ENCODE measurements at regions not wholly inside any gene's neighbourhood (a gene's known extent, or its start where the extent isn't known, plus 50 kb on each side); places are given as distances from the start of the nearest gene placed in this dataset.

DNA sequence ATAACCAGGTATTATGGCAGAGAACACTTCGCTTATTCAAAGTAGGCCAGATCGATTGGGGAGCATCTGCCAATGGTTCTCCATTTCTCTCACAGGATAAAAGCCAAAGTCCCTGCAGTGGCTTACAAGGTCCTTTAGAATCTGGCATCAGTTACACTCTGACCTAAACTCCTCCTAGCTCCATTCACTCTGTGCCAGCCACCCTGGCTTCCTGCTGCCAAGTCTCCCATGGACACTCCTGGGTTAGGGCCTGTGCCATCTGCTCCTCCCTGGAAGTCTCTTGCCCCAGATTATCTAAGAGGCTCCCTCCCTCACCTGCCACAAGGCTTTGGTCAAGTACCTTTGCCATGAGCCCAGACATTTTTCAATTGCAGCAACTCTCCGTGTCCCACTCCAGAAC, 649.2 kb downstream of the DACH1 start:
- no peaks in the 10 kb centered on the region for H3K4me1 ChIP-seq (replicated peaks; ENCODE audit: insufficient read depth)
- intact Hi-C loops (cut with micrococcal nuclease; ENCODE audit: unreplicated experiment), result loop anchor here (2.0 to 5.0 kb wide), 2 partner anchors 256 to 595 kb away; no protein-coding TSS in a partner anchor
- no peaks in the 10 kb centered on the region for H3F3A ChIP-seq (ENCODE audit: insufficient read depth, low read depth)
- DNase-seq, result no peak
- CTCF ChIA-PET, result no interaction called here
- H2AFZ ChIP-seq, result no peak overlapping the region
- no peaks in the 10 kb centered on the region for H3K9me3 ChIP-seq (ENCODE audit: insufficient read depth, low read depth)
- POLR2A ChIA-PET (ENCODE audit: unreplicated experiment), result no interaction called here
- no peaks in the 10 kb centered on the region for H3K36me3 ChIP-seq (ENCODE audit: low read depth)
- H3K9me2 ChIP-seq (ENCODE audit: insufficient read depth), result no peaks in the 10 kb centered on the region
- no peaks in the 10 kb centered on the region for H3K79me2 ChIP-seq (ENCODE audit: low read depth)
- H3K27ac ChIP-seq, result no peak overlapping the region
- no peak for TF ChIP-seq EZH2 (IDR thresholded peaks at IDR 0.05; ENCODE audit: low read depth)
- TF ChIP-seq, protein P1, sequence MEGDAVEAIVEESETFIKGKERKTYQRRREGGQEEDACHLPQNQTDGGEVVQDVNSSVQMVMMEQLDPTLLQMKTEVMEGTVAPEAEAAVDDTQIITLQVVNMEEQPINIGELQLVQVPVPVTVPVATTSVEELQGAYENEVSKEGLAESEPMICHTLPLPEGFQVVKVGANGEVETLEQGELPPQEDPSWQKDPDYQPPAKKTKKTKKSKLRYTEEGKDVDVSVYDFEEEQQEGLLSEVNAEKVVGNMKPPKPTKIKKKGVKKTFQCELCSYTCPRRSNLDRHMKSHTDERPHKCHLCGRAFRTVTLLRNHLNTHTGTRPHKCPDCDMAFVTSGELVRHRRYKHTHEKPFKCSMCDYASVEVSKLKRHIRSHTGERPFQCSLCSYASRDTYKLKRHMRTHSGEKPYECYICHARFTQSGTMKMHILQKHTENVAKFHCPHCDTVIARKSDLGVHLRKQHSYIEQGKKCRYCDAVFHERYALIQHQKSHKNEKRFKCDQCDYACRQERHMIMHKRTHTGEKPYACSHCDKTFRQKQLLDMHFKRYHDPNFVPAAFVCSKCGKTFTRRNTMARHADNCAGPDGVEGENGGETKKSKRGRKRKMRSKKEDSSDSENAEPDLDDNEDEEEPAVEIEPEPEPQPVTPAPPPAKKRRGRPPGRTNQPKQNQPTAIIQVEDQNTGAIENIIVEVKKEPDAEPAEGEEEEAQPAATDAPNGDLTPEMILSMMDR (conservative IDR thresholded peaks at IDR 0.05), result no peak
- H3K4me3 ChIP-seq, result no peak overlapping the region
- no peaks in the 10 kb centered on the region for H4K20me1 ChIP-seq (ENCODE audit: insufficient read depth)
- no peaks in the 10 kb centered on the region for H3K27me3 ChIP-seq (ENCODE audit: insufficient read depth, low read depth)
- no peak overlapping the region for H3K4me2 ChIP-seq
- BruUV-seq (replicated peaks), result no TSS peak

GRCh38 chr13:71214821-71215220, 652.2 kb downstream of the DACH1 start:
- no TSS peak for BruUV-seq (replicated peaks)
- TF ChIP-seq EZH2 (IDR thresholded peaks at IDR 0.05; ENCODE audit: low read depth), result no peak
- TF ChIP-seq, protein P1 (conservative IDR thresholded peaks at IDR 0.05), result no peak
- intact Hi-C loops (cut with micrococcal nuclease; ENCODE audit: unreplicated experiment), result loop anchor here (5.0 kb wide), 1 partner anchor 253 kb away; no protein-coding TSS in a partner anchor

DNA sequence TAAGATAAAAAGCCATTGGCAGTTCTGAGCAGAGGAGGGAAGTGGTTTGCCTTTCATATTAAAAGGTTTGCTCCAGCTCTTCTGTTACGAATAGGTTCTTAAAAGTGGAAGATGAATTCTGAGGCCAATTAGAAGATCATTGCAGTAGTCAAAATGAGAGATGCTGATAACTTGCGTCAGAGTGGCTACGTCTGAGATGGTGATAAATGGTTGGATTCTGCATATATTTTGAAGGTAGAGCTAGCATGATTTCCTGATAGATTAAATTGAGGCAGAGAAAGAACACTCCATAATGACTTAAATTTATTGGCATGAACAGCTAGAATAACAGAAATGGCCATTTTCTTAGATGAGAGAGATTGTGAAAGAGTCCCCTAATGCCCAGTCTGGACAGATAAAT, 652.6 kb downstream of the DACH1 start:
- Histone ChIP-seq H3K4me2 (no peak overlapping the region), H3K9me3 (ENCODE audit: insufficient read depth, low read depth) (no peaks in the 10 kb centered on the region), H3K36me3 (ENCODE audit: low read depth) (no peaks in the 10 kb centered on the region), H3K9me2 (ENCODE audit: insufficient read depth) (no peaks in the 10 kb centered on the region), H4K20me1 (ENCODE audit: insufficient read depth) (no peaks in the 10 kb centered on the region), H3K27ac (no peak overlapping the region), H3F3A (ENCODE audit: insufficient read depth, low read depth) (no peaks in the 10 kb centered on the region), H2AFZ (no peak overlapping the region), H3K27me3 (ENCODE audit: insufficient read depth, low read depth) (no peaks in the 10 kb centered on the region), H3K4me1 (replicated peaks; ENCODE audit: insufficient read depth) (no peaks in the 10 kb centered on the region), H3K79me2 (ENCODE audit: low read depth) (no peaks in the 10 kb centered on the region), H3K4me3 (no peak overlapping the region)
- TF ChIP-seq, protein P1 (conservative IDR thresholded peaks at IDR 0.05), result no peak
- no peak for TF ChIP-seq EZH2 (IDR thresholded peaks at IDR 0.05; ENCODE audit: low read depth)
- DNase-seq, result no peak
- ChIA-PET POLR2A (ENCODE audit: unreplicated experiment) (no interaction called here), CTCF (no interaction called here)
- BruUV-seq (replicated peaks), result no TSS peak
- intact Hi-C loops (cut with micrococcal nuclease; ENCODE audit: unreplicated experiment), result no loop called here

More at GRCh38 chr13:71214821-71215220, 652.2 kb downstream of the DACH1 start:
- Histone ChIP-seq H4K20me1 (ENCODE audit: insufficient read depth) (no peaks in the 10 kb centered on the region), H3K9me3 (ENCODE audit: insufficient read depth, low read depth) (no peaks in the 10 kb centered on the region), H3K4me3 (no peak overlapping the region), H2AFZ (no peak overlapping the region), H3F3A (ENCODE audit: insufficient read depth, low read depth) (no peaks in the 10 kb centered on the region), H3K27me3 (ENCODE audit: insufficient read depth, low read depth) (no peaks in the 10 kb centered on the region), H3K9me2 (ENCODE audit: insufficient read depth) (no peaks in the 10 kb centered on the region), H3K79me2 (ENCODE audit: low read depth) (no peaks in the 10 kb centered on the region), H3K4me2 (no peak overlapping the region), H3K36me3 (ENCODE audit: low read depth) (no peaks in the 10 kb centered on the region), H3K4me1 (replicated peaks; ENCODE audit: insufficient read depth) (no peaks in the 10 kb centered on the region), H3K27ac (no peak overlapping the region)
- ChIA-PET CTCF (no interaction called here), POLR2A (ENCODE audit: unreplicated experiment) (no interaction called here)
- DNase-seq, result no peak

Data from PC-9 (cell line).